Fibroblast of skin of scalp (primary cell): ENCODE measurements at regions not wholly inside any gene's neighbourhood (a gene's known extent, or its start where the extent isn't known, plus 50 kb on each side); places are given as distances from the start of the nearest gene placed in this dataset.

Source experiments
- DNase-seq: peaks from one replicate; pipeline ENCODE4 v3.0.0-alpha.2; 2013

DNA sequence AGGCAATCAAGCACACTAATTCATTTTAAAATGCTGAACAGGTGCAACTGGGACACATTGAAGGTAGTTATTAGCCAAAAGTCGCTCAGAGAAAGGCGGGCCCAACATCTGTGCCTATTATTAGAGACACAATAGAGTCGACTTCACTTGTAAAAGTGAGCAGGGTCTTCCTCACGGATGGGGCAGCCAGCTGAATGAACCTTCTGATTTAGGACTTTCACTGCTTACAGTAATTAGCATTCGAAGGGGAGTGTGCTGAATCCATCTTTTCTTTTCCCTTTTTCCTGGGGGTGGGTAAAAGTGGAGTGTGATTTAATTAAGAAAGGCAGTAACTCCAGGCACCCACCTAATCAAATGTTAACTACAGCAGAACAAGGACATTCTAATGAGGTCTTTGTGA lies 677.7 kb downstream of the DCDC2C start:
- no peak for DNase-seq

DNA sequence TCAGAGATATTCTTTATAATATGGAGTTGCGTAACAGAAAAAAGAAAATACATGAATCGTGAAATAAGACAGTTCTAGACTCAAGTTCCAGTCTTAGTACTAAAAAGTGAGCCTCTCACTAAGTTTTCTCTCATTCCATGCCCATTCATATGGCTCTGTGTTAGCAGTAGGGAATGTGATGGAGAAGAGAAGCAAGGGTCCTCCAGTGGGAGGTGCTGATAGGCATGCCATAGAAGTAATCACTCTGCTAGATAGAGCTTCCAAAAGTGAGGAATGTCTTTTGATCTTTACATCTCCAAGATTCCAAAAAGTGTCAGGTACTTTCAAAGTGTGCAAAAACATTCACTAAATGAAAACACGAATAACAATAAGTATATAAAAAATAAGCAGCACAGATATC lies 678.4 kb downstream of the DCDC2C start:
- DNase-seq, result no peak

DNA sequence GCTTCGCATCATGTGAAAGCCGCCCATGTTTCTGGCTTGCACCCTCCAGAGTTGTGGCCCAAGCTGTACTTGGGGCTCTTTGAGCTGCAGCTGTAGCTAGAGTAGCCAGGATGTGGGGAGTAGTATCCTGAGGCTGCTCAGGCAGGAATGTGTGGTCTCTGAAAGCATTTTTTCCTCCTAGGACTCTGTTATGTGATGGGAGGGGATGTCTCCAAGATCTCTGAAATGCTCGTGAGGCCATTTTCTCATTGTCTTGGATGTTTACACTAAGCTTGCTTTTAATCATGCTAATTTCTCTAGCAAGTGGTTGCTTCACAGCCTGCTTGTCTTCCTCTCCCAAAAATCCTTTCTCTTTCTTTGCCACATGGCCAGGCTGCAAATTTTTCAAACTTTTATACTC lies 687.6 kb downstream of the DCDC2C start:
- no peak for DNase-seq

DNA sequence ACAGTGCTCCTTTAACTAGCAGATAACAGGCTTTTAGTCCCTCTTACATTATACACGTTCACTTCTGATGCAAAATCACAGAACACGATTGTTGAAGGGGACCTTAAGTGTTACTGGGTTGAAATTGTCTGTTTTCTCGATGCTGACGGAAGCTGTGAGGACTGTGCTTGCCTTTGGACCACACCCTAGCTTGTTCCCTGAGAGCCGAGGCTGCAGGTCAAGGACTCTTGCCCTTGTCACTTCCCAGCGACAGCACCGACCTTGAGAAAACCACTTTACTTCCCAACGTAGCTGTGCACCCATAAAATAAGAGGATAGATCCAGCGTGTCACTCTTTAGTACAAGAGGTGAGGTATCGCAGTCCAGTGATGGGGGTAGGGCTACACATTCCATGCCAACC lies 701.0 kb downstream of the DCDC2C start:
- no peak for DNase-seq

DNA sequence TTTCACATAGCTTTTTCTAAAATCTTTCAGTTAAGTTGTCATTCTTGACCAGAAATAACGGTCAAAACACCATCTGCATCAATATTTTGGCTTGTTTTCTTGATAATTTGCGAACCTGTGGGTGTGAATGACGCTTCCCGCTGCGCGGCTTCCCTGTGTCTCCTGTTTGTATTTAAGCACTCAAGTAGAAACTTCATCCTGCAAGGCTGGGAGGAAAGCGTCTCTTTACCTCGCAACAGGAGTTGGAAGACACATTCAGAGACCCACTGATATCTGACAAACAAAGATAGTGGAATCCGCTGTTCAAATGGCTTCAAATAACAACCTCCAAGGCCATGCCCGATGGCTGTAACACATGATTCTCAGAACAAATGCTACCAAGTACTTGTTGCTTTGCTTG lies 704.9 kb downstream of the DCDC2C start:
- DNase-seq, result no peak

DNA sequence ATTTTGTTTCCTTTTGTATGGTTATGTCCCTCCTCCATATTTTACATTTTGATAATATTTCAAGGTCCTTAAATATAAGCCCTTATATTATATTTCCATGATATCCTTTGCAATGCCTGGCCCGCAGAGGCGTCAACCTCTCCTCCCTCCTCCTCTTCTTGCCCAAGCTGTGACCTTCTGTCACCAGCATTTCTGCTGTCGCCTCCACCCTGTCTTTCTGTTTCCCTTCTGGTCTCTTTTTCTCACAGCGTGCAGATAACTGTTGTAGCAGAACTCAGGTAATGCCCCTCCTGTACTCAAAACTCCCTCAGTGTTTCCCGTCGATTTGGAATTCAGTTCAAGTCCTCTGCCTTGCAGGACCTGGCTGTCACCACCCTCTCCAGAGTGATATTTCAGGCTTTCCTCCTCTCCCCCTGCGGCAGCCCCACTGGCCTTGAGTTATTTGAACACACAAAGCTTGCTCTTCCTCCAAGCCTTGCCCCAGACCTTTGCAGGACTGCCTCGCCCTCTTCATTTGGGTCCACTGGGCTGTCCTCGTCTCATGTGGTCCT lies 709.3 kb downstream of the DCDC2C start:
- DNase-seq, result no peak

DNA sequence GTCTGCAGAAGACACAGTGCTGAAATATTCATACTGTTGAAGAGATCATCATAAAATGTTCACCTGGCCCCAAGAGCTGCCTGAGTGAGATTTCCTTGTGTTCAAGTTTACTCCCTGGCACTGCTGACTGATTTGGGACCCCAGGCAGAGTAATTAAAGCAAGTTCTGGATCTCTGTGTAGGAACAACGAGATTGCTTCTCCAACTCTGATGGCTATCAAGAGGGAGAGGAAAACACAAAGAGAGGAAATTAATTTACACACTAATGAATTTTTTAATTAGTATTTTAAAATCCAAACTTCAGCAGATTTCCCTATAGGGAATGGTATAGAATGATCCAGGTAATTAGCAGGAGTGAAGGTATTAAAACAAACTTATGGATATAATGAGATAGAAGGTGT lies 711.8 kb downstream of the DCDC2C start:
- DNase-seq, result no peak

DNA sequence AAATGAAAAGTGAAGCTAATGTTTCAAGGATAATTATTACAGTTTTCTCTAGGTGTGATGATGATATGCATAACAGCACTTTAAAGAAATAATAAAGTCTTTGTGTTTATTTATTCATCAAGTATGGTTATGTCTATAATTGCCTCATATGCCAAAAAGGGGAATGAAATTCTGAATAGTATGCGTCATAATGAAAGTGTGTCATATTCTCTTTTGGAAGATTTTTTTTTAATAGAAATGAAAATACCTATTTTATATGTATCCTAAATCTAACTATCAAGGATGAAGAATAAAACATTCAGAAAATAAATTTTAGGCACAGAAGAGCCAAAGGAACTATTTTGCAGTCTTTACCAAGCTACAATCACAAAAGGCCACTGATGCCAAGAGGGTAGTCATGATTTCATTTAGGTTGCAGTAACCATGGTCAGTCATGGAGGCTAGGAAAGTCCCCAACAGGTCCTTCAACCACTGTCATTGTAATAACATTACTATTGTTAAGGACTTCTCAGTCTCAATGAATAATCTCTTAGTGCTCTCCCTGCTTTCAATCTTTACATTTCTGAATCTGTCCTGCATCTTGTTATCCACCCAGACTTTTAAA lies 712.5 kb downstream of the DCDC2C start:
- DNase-seq, result no peak

DNA sequence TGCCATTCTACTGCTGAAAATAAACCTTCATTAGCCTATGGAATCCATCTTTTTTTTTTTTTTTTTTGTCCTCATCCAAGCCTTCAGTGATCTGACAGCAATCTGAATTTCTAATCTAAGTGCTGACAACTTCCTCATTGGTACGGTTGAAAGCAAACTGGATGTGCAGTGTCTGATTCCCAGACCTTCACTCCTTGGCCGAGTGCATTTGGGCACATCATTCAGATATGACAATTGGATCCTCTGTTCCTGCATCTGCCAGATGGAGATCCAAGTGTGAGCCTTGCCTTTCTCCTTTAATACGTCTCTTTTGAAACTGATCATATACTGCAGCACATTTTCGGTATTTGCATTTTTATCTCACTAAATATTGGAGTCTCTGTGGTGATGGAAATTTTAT lies 713.1 kb downstream of the DCDC2C start:
- DNase-seq, result no peak

DNA sequence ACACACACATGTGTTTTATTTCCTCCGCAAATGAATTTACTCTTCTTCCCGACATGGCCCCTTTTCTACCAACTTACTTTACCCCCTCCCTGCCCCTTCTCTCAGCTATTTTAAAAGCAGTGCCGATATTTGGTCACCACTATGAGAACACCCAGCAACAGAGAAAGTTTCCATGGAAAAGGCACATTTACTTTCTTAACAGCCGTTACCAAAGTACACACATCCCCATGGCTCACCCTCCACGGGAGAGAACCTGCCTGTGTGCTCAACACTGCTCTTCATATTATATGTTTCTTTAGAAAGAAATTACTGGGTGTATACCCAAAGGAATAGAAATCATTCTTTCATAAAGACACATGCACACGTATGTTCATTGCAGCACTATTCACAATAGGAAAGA lies 714.4 kb downstream of the DCDC2C start:
- DNase-seq, result no peak

DNA sequence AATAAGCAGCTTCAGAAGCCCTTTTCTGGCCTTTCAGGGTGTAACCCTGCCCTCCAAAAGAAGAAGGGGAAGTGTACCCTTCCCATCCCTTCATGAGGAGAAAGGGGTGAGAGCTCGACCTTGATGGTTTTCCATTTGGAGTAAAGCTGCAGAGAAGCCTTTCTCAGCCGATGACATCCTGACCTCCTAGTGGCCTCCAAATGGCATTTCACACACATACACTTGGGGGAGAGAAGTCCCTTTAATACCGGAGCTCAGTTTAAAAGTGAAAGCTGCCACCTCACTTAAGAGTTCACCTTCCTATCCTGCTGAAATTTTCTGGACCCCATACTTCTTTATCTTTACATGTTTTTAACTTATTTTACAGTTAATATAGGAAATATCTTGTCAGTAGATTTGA lies 716.7 kb downstream of the DCDC2C start:
- DNase-seq, result no peak

DNA sequence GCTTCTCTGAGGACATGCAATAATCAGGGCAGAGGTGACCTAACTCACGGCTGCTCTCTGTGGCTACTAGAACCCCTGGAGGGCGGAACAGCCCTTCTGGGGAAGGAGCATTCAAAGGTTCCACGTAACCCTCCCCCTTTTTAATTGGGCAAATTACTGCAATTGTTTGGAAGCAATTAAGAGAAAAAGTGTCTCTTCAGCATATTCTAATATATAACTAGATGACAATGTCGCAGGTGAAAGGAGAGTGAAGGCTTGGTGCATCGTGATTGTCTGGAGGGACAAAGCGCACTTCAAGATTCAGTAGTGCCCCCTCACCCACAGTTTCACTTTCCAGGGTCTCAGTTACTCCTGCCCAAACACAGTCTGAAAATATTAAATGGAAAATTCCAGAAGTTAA lies 720.8 kb downstream of the DCDC2C start:
- DNase-seq, result no peak

DNA sequence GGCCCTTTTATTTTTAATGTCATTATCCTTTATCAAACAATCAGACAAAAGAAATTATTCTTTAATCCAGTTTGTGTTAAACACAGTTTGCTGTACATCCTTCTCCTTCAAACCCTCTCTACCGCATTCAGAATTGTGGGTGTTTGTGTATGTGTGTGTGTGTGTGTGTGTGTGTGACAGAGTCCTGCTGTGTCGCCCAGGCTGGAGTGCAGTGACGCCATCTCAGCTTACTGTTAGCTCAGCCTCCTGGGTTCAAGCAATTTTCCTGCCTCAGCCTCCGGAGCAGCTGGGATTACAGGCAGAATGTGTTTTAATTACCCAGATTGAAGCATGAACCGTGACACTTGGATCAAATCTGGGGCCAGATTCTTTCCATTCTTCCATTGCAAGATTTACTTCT lies 723.7 kb downstream of the DCDC2C start:
- no peak for DNase-seq

DNA sequence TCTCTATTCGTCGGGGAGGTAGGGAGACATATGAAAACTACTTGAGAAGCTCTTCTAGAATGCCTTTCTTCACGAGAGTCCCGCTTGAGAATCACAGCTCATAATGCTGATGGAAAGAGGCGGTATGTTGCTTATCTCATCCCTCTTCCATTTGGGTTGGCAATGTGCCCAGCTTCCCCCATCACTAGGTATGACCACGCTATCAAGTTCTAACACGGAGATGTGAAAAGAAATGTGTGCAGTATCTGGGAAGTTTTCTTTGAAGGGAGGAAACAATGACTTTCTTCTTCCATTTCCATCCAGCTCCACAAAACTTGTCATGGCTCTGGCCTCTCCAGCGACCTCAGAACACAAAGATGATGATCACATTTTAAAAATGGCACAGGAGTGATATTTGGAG lies 742.4 kb downstream of the DCDC2C start:
- no peak for DNase-seq

DNA sequence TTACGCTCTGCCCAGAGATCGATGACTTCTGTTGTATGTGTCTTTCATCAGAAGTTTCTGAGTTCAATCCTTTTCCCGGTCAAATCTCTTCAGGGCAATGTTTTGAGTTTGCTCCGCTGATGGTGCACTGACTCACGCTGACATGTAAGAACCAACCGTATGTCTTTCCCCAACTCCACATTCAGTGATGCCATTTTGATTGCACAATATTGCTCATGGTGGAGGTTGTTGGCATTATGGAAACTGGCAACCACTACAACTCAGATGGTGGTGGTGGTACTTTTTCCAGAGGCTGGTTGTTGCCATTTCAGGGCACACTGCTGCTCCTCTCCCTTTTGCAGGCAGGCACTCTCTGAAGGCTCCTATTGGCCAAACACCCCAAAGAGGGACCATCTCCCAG lies 751.5 kb downstream of the DCDC2C start:
- no peak for DNase-seq

DNA sequence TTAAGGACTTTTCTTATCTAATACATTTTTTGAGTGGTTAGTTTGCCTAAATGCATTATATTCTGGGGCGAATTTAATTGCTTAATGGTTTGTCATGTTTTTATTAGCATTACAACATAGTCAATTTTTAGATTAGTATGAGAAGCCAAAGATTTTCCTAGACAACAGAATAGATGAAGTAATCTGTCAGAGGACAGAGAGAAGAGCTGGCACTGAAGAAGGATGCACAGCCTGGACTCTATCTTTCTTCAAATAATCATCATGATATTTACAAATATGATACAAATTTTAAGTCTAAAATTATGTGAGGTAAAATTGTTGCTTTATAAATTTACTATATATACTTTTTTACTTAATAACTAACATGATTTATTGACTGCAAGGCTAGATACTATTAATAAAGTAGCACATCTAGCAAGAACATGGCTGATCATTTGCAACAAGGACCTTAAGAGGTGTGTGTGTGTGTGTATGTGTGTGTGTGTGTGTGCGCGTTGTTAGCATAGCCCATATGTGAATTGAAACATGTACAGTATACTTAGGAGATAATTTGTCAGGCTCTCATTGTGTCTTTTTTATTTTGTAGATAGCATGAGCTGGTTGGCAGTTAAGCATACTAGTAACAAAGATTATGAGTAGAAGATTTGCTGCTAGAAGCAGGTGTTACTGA lies 752.2 kb downstream of the DCDC2C start:
- no peak for DNase-seq

DNA sequence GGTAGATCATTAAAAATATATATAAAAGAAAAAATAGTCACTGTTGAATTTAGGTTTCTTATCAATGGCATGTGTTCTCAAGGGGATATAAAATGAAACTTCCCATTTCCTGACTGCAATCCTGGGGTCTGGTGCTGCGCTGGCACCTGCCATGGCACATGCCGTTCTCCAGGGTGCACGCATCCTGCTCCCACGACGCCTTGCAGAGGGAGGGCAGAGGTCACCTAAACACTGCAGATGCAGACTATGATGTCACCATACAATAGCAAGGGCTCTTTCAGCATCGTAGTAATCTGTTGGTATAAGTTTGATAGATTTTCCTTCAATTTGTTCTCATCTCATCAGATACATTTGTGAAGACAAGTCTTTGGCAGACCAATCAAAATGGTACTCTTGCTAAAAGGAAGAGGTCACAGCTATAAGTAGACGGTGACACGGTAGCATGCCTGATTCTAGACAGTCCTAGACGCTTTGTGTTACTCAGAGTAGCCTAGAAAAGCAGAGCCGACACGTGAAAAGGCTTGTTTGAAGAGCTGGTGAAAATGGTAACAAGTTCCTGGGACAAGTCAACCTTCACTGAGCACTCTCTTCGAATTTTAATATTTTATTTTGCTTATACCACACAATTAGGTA lies 761.4 kb downstream of the DCDC2C start:
- DNase-seq, result no peak

DNA sequence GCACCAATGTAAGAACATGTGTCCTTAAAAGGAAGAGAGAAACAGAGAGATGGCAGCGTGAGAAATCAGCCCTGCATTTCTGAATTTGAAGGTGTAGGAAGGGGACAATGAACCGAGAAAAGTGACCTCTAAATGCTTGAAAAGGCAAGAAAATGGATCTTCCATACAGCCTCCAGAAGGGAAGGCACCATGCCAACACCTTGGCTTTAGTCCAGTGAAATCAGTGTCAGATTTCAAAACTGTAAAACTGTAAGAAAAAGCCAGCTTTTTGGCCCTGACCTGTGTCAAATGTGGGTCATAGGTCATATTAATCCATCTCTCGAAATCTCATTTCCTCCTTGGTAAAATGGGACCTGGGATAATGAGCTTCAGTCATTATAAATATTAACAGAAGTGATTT lies 762.3 kb downstream of the DCDC2C start:
- no peak for DNase-seq

DNA sequence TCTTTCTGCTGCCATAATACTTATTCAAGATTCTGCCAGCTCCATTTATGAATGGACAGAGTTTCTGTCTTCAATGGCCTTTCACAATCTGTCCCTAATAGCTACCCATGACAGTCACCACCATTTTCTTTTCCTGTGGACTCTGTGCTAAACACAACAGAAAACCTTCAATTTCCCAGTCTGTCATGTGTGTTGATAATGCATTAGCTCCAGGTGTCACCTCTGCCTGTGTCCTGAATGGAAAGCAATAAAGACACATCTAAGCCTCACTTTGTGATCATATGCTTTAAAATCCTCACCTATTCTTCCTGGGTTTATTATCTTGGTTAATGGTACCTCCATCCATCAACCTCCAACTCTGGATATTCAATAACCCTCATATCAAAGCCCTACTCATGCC lies 772.2 kb downstream of the DCDC2C start:
- DNase-seq, result no peak

DNA sequence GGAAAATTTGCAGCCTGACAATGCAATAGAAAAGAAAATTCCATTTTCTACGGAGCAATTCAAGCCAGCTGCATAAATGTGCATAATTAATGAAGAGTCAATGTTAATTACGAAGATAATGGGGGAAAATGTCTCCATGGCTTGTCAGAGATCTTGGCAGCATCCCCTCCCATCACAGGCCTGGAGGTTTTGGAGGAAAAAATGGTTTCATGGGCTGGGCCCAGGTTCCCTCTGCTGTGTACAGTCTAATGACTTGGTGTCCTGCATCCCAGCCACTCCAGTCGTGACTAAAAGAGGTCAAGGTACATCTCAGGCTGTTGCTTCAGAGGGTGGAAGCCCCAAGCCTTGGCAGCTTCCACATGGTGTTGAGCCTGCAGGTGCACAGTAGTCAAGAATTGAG lies 779.7 kb downstream of the DCDC2C start:
- no peak for DNase-seq

DNA sequence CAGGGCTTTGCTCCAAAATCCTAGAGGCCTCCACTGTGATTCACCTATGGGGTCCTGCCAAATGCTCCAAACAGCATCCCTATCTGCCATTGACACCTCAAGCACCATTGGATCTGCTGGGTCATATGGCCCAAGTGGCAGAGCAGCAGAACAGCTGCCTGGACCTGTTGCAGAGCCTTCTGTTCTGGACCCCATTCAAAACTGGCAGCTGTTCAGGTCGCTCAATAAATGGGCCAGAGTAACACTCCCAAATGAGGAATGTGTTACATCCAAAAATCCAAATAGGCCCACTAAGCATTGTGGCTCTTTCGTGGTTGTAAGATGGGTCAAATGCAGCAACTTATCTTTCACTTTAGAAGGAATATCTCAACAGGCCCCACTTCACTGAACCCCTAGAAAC lies 783.6 kb downstream of the DCDC2C start:
- no peak for DNase-seq

DNA sequence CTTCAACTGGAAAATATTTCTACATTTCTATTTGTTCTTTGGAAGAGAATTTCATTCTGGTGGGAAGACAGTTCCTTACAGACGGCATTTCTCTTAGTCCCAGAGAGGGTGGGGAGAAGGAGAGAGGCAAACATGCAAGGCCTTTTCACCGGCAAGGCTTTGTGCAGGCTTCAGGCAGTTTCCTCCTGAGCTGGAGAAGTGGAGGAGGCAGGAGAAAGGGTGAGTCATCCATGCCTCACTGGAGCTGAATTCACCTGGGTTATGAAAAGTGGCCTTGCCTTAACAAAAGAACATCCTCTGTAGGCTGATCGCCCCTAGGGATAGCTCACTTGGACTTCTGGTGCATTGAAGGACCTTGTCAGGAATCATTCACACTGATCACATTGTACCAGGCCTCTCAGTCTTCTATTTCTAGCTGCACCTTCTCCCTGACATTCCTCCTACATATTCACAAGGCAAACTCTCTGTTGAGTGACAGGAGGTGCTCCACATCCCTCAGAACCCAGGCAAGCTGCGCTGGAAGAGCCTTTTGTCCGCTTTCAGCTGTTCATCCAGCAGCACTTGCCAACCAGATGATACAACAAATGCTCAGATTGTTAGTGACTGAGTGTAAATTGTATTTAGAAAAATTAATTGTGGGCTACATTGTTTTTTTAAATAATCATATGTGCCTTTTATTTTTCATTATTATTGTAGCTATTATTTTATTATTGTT lies 796.1 kb downstream of the DCDC2C start:
- DNase-seq, result no peak

DNA sequence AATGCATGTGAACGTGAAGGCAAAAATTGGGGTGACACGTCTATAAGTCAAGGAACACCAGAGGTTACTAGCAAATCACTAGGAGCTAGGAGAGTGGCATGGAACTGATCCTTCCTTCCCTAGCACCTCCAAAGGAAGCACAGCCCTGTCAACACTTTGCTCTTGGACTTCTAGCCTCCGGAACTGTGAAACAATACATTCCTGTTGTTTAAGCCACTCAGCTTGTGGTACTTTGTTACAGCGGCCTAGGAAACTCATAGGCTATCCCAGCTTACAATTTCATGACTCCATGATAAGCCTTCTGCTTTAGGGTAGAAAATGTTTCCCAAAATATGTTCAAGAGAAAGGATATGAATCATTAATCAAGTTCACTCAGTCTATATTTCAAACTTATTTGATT lies 798.1 kb downstream of the DCDC2C start:
- no peak for DNase-seq
